HEK293 (cell line): ENCODE measurements at regions not wholly inside any gene's neighbourhood (a gene's known extent, or its start where the extent isn't known, plus 50 kb on each side); places are given as distances from the start of the nearest gene placed in this dataset.

Experiments
- SALL2 ChIP-seq: fragments of 450-650 bp; formaldehyde crosslinking; IDR thresholded peaks from 2 replicates; pipeline ENCODE4 v1.5.0; 2017; ENCODE audit warnings: missing biosample characterization, mild to moderate bottlenecking, missing genetic modification characterization, borderline replicate concordance
- ZNF16 ChIP-seq: fragments of 450-650 bp; formaldehyde crosslinking; IDR thresholded peaks from 2 replicates; pipeline ENCODE4 v1.5.1; 2016; ENCODE audit warnings: low read depth, missing biosample characterization, missing genetic modification characterization
- ZNF174 ChIP-seq: fragments of 450-650 bp; formaldehyde crosslinking; IDR thresholded peaks from 2 replicates; pipeline ENCODE4 v1.5.0; 2017; ENCODE audit warnings: missing biosample characterization, mild to moderate bottlenecking, missing genetic modification characterization
- ZNF211 ChIP-seq: fragments of 450-650 bp; formaldehyde crosslinking; IDR thresholded peaks from 2 replicates; pipeline ENCODE4 v1.5.1; 2016; ENCODE audit warnings: low read depth, missing biosample characterization, missing genetic modification characterization
- ZNF37A ChIP-seq: fragments of 450-650 bp; IDR thresholded peaks from 2 replicates; pipeline ENCODE4 v1.5.1; 2018; ENCODE audit warnings: missing biosample characterization, missing genetic modification characterization
- ZNF391 ChIP-seq: fragments of 450-650 bp; formaldehyde crosslinking; IDR thresholded peaks from 2 replicates; pipeline ENCODE4 v1.5.1; 2016; ENCODE audit warnings: low read depth, missing biosample characterization, missing genetic modification characterization, borderline replicate concordance
- ZNF510 ChIP-seq: fragments of 450-650 bp; formaldehyde crosslinking; IDR thresholded peaks from 2 replicates; pipeline ENCODE4 v1.5.1; 2018; ENCODE audit warnings: mild to moderate bottlenecking, missing genetic modification characterization, missing biosample characterization; ENCODE audit not compliant: insufficient replicate concordance
- ZNF776 ChIP-seq: fragments of 450-650 bp; formaldehyde crosslinking; IDR thresholded peaks from 2 replicates; pipeline ENCODE4 v1.5.0; 2017; ENCODE audit warnings: missing biosample characterization, missing genetic modification characterization, borderline replicate concordance
- ZSCAN23 ChIP-seq: fragments of 450-650 bp; formaldehyde crosslinking; IDR thresholded peaks from 2 replicates; pipeline ENCODE4 v1.5.1; 2016; ENCODE audit warnings: missing biosample characterization, missing genetic modification characterization
- ZXDB ChIP-seq: fragments of 450-650 bp; formaldehyde crosslinking; IDR thresholded peaks from 2 replicates; pipeline ENCODE4 v1.5.1; 2016; ENCODE audit warnings: missing biosample characterization, missing genetic modification characterization
- TF ChIP-seq, protein P1 (sequence below): fragments of 450-650 bp; formaldehyde crosslinking; IDR thresholded peaks from 2 replicates; pipeline ENCODE4 v1.5.1; 2016; ENCODE audit warnings: missing biosample characterization, missing genetic modification characterization
- TF ChIP-seq, protein P2 (sequence below): fragments of 450-650 bp; formaldehyde crosslinking; IDR thresholded peaks from 2 replicates; pipeline ENCODE4; 2016; ENCODE audit warnings: missing biosample characterization, missing genetic modification characterization

DNA sequence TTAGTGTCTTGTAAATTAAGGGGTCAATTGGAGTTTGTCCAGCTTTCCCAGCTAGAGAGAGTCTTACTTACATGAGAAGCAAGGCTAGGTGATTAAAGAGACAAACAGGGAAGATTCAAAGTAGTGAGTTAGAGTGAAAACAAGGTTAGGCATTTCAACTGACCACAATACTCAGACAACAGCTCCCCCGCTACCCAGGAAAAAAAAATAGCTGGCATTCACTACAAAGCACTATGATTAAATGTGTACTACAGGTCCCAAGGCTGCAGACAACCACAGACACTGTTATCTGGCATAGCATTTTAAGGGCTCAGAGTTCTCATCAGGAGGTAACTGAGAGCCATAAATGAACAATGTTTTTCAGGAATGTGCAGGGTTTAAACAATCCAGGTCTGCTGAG, 680.9 kb downstream of the TMEM121 start:
- TF ChIP-seq ZNF37A (tag by site-specific recombination) (no peak), ZXDB (tag by site-specific recombination) (no peak), SALL2 (no peak), ZNF211 (tag by site-specific recombination) (no peak), ZNF391 (tag by site-specific recombination) (no peak), ZNF776 (no peak), ZSCAN23 (tag by site-specific recombination) (no peak), ZNF174 (tag by site-specific recombination) (no peak), ZNF510 (tag by site-specific recombination) (no peak), ZNF16 (tag by site-specific recombination) (no peak)
- TF ChIP-seq, protein P1, sequence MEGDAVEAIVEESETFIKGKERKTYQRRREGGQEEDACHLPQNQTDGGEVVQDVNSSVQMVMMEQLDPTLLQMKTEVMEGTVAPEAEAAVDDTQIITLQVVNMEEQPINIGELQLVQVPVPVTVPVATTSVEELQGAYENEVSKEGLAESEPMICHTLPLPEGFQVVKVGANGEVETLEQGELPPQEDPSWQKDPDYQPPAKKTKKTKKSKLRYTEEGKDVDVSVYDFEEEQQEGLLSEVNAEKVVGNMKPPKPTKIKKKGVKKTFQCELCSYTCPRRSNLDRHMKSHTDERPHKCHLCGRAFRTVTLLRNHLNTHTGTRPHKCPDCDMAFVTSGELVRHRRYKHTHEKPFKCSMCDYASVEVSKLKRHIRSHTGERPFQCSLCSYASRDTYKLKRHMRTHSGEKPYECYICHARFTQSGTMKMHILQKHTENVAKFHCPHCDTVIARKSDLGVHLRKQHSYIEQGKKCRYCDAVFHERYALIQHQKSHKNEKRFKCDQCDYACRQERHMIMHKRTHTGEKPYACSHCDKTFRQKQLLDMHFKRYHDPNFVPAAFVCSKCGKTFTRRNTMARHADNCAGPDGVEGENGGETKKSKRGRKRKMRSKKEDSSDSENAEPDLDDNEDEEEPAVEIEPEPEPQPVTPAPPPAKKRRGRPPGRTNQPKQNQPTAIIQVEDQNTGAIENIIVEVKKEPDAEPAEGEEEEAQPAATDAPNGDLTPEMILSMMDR, result no peak
- TF ChIP-seq, protein P2, sequence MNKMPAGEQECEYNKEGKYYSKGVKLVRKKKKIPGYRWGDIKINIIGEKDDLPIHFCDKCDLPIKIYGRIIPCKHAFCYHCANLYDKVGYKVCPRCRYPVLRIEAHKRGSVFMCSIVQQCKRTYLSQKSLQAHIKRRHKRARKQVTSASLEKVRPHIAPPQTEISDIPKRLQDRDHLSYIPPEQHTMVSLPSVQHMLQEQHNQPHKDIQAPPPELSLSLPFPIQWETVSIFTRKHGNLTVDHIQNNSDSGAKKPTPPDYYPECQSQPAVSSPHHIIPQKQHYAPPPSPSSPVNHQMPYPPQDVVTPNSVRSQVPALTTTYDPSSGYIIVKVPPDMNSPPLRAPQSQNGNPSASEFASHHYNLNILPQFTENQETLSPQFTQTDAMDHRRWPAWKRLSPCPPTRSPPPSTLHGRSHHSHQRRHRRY (tag by site-specific recombination), result no peak
